RCC 7860 (cell line): ENCODE measurements at regions not wholly inside any gene's neighbourhood (a gene's known extent, or its start where the extent isn't known, plus 50 kb on each side); places are given as distances from the start of the nearest gene placed in this dataset.
"Not testable (repeated sequence)": the region's sequence is repeated elsewhere in the genome, so short reads cannot be mapped to it uniquely, and the experiment has no call there.

Experiments
- DNase-seq: peaks from one replicate; pipeline ENCODE4 v3.0.0-alpha.2; 2015; ENCODE audit warnings: low spot score
- FAIRE-seq: peaks from 2 replicates; lab custom pipeline; 2012; peaks lifted over from hg19 to GRCh38; lab: Jason Lieb, UNC

DNA sequence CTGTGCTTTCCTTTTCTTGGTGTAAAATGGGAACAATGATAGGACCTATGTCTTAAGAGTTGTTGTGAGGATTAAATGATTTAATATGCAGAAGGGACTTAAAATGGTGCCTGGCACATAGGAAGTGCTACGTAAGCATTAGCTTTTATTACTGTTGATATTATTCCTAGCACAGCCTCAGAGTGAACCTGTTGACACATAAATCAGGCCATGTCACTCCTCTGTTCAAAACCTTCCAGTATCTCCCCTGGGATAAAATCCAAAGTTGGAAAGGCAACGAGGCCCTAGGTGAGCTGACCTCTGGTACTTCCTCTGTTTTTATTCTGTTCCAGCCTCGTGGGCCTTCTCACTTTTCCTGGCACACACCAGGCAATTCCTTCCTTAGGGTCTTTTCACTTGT lies 108.8 kb upstream of the CADM1 start:
- FAIRE-seq (no peak), DNase-seq (no peak)

DNA sequence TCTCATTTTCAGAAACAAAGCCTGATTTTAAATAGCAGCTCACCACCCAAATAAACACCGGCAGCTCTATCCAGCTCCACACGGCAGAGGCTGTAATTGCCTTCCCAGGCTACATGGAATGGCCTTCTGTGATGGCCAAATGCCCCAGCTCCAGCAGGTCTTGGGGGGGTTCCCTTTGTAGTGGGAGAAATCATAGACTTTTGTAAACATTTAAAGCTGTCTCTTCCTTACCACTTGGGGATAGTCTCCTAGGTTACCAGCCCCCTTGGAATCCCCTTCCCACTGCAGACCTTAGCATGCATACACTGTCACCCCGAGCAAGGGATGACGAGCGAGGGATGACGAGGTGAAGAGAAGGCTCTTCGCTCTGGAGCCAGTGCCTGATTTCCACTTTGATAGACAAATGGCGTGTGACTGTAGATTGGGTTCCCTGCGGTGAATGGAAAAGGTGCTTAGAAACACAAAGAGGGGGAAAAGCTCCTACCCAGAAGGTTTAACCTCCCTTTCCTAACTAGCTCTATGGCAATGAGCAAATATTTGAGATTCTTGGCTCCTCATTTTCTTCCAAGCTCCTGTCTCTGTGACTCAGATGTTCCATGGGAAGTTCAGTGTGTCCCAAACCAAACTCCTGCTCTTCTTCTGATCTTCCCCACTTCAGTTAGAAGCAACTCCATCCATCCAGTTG lies 108.0 kb upstream of the CADM1 start:
- DNase-seq (no peak), FAIRE-seq (no peak)

DNA sequence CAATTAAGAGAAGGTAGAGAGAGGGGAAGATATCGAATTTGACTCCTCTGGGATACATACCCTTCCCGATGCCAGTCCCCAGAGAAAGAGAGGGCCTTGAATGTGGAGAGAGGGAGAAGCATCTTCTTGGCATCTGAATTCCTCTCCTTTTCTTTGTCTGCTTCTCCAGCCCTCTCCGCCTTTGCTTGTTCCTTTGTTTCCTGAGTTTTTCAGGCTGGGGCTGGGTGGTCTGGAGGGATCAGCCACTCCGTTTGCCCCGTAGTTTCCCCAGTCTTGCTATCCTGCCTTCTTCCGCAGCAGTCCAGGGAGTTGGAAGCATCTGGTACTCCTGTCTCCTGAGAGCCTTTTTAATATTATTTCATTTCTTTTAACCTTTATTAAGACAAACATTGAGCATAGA lies 107.1 kb upstream of the CADM1 start:
- no peak for FAIRE-seq
- no peak for DNase-seq

DNA sequence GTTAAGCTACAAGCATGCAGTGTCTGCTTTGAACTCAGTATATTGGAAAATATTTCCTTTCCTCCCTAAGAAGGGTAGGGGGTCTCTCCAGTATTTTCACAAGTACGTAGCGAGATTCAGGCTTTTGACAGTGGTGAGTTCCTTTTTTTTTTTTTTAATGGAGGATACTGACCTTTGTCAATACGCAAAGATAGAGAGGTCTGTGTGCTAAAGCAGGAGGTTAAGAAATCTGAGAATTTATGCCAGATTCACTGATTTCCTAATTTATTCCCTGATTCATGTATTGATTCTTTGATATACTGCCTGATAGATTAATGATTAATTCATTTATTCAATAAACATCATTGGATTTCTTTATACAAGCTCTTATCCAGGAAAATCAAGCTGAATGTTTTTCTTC lies 106.7 kb upstream of the CADM1 start:
- FAIRE-seq (no peak), DNase-seq (no peak)

DNA sequence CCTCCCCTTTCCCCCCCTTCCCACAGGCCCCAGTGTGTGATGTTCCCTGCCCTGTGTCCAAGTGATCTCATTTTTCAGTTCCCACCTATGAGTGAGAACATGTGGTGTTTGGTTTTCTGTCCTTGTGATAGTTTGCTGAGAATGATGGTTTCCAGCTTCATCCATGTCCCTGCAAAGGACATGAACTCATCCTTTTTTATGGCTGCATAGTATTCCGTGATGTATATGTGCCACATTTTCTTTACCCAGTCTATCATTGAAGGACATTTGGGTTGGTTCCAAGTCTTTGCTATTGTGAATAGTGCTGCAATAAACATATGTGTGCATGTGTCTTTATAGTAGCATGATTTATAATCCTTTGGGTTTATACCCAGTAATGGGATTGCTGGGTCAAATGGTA lies 106.0 kb upstream of the CADM1 start:
- DNase-seq, FAIRE-seq: not testable (repeated sequence)

DNA sequence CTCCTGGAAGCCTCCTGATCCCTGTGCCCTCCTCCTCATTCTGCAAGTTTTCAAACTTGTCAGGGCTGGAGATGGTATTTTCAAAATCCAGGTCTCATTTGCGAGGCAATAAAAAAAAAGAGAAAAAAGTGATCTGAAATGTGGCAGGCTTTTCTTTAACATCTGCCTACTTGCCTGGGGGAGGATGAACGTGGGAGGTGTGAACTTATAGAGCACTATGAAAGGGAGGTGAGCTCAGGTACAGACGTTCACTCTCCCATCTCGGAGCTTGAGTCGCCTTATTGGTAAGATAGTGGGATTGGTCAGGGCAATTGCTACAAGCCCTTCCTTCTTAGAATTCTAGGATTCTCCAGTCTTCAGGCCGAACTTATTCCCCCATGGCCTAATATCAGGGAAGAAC lies 104.8 kb upstream of the CADM1 start:
- FAIRE-seq: no peak
- no peak for DNase-seq

DNA sequence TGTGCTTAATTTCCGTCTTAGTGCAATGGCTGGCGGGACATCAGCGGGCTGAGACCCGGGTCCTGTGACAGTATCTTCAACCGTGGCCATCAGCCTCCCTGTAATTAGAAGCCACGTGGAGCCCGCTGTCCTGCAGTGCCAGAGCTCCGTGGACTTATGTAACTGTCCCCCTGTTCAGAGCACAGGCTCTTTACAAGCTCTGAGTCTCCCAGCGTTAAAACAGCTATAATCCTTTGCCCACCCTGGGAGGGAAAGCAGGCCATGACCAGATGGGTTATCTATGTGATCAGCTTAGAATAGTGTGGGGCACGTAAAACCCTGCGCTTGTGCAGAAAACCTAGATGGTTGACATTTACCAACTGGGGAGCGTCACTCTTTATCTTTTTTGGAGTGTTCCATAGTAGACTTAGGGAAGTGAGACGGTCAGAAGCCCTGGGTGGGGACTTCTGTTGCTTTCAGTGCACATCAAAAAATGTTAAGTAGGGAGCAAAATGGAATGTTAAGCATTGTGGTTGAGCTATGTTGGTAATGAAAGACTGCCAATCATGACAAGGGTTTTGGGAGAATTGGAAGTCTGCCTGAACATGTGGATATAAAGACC lies 103.5 kb upstream of the CADM1 start:
- FAIRE-seq (no peak), DNase-seq (no peak)

DNA sequence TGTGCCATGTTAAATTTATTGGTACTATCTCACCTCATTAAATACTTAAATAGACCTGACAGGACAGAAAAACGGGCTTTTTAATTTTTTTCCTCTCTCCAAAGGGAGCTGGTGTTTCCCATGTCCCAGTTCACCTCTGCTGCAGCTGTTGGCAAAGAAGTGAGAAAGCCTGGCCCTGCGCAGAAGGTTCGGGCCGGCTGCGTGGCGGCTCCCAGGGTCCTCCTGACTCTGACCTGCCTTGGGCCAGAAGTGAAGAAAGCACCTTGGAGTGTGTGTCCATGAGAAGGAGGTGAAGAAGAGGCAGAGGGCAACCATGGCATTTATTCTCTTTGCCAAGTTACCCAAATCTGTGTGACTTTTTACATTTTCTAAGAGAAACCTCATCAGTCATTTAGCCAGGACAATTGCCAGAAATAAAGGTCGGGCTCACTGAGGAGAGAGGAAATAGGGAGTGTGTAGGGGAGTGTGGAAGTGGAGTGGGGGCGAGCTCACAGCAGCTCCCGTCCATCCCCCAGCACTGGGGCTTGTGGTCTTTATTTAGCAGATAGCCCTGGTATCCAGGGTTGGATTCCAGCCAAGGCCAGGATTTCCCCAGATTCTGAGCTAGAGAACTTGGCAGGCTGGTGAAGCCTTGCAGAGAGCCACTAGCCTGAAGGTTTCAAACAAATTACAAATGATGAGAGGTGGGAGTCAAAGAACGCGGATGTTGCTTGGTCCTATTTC lies 102.4 kb upstream of the CADM1 start:
- DNase-seq (peak; percentile 41), FAIRE-seq (no peak)

DNA sequence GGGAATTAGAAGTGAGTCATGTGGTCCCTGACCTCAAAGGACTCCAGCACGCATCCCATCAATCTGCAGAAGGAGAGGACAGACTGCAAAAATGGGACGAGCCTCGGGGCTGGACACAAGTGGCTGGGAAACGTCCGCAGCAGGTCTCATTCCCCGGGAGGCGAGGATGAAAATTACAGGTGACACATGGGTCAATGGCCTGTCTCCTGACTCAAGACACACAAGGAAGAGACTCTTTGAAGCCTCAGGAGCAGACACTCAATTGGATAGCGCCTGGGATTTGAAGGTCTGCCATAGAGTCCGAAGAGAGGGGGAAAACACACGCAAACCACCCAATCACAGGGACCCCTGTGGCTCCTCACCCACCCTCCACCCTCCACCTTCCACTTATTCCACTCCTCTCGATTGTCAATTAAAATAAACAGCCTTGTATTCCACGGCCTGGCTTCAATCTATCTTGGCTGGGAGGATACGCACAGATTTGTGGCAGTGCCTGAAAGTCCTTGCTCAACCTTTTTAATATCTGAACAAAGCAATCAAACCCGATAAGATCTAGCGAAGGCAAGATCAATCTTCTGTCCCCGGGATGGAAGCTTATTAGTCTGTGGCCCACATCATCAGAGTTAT lies 101.8 kb upstream of the CADM1 start:
- DNase-seq (peak; percentile 73), FAIRE-seq (no peak)

DNA sequence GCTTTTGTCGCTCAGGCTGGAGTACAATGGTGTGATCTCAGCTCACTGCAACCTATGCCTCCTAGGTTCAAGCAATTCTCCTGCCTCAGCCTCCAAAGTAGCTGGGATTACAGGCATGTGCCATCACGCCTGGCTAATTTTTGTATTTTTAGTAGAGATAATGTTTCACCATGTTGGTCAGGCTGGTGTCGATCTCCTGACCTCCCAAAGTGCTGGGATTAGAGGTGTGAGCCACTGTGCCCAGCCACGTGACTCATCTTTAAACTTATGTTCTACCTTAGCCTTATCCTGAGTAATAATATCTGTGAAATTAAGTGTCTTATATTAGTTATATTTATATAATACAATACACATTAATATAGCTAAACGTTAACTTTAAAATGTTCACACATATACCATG lies 101.2 kb upstream of the CADM1 start:
- FAIRE-seq (peak; percentile 85), DNase-seq (peak; percentile 53)

DNA sequence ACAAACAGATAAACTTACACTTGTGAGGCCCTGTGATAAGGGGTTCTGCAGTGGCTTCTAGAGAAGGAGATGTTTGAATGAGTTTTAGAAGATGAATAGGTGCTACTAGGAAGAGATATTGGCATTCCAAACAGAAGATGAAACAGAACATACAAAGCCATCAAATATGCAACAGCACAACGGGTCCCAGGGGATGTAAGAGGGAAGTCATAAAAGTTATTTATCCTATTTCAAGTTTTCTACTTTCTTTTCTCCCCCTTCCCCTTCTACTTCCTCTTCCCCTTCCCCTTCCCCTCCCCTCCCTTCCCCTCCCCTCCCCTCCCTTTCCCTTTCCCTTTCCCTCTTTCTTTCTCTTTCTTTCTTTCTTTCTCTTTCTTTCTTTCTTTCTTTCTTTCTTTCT lies 94.9 kb upstream of the CADM1 start:
- DNase-seq (no peak), FAIRE-seq (no peak)

DNA sequence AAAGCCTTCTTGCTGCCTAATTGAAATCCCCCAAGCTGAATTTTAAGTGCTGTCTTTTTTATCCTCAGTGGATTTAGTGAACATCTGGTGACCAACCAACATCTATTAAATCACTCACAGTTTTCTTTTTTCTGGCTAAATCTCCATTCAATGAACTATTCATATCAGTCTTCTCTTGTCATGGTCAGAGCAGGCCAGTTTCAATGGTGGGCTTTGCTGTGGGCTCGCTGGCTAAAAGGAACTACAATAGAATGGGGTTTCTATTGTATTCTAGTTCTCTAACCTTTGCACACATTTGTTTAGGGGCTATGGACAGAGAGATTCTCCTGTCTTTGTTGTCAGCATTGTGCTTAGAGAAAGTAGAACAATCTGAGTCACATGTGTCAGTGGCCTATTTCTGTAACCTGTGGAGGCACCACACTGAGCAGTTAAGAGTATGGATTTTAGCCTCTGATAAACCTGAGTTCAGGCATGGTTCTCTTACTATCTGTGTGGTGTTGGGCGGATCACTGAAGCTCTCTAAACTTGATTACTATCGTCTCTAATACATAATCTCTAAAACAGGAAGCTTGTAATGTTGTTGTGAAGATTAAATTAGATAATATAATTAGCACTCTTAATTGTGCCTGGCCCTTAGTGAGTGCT lies 94.2 kb upstream of the CADM1 start:
- DNase-seq: no peak
- no peak for FAIRE-seq

DNA sequence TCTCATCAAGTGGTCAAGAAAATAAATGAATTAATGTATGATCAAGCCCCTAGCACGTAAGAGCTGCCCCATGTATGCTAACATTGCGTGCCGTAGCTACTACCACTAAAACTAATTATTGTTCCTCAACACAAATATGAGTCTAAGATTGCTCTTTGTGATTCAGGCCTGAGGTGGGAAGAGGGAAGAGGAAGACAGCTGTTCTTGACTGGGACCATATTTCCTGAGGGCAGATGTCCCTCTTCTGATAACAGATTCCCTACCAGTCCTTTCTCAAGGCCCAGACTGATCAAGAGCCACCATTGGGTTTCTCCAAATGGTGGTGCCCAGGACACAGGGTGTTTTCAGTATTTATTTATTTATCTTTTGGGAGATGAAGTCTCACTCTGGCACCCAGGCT lies 87.2 kb upstream of the CADM1 start:
- no peak for FAIRE-seq
- DNase-seq: no peak

DNA sequence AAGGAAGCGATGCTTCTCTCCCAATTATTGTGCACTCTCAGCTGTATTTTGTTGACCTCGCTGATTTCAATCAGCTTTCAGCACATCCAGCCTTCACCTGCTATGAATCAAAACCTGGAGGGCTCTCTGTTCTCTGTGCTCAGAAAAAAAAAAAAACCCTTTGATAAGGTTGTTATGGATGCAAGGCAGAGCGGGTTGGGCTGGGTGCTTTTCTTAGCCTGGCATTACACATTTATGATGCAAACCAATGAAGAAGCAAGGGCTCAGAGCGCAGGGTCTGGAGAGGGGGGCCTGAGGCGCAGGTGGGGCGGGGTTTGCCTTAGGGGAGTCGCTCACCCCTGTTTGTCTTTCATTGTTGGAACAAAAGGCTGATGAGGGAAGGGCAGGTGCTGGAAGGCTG lies 86.0 kb upstream of the CADM1 start:
- DNase-seq (no peak), FAIRE-seq (no peak)

DNA sequence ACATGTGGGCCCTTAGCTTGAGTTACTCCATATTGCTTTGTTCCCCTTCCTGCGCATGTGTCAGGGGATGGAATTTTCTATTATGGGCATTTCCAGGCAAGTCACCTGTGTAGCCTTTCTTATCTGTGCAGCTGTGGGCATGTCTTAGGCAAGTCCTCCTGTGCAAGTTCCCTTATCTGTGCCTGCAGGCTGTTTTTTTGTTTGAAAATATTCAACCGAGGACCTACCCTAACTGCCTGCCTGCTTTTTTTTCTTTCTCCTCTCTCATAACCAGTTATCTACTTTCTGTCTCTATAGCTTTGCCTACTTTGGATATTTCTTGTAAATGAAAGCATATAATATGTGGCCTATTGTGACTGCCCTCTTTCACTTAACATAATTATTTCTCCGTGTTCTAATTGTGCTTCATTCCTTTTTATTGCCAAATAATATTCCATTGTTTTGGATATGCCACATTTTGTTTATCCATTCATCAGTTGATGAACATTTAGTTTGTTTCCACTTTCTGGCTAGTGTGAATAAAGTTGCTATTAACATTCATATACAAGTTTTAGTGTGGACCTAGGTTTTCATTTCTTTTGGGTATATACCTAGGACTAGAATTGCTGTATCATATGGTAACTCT lies 83.6 kb upstream of the CADM1 start:
- DNase-seq: no peak
- no peak for FAIRE-seq

DNA sequence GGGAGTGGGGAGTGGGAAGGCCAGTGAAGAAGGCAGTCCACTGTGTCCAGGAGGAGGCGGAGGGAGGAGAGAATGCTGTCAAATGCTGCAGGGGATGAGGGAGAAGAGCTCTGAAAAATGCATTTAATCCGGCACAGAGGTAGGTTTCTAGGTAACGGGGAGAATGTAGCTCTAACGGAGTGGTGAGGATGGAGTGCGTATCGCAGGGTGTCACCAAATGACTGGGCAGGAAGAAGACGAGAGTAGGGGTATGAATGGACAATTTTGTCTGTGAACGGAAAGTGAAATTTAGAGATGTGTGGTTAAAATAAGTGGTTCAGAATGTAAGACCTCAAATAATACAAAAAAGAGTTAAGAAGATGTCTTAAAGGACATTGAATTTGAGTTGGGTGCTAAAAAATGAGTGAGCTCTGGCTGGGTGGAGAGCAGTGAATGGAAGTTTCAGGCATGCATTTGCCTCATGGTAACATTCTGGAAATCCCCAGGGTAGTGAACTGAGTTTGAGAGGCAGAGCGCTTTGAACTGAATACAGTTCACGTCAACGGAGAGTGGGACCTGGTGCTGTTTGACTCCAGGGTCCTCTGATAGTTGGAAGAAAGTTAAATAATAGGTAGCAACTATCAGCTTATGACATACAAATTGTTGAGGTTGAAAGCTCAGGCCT lies 81.3 kb upstream of the CADM1 start:
- DNase-seq: no peak
- no peak for FAIRE-seq

DNA sequence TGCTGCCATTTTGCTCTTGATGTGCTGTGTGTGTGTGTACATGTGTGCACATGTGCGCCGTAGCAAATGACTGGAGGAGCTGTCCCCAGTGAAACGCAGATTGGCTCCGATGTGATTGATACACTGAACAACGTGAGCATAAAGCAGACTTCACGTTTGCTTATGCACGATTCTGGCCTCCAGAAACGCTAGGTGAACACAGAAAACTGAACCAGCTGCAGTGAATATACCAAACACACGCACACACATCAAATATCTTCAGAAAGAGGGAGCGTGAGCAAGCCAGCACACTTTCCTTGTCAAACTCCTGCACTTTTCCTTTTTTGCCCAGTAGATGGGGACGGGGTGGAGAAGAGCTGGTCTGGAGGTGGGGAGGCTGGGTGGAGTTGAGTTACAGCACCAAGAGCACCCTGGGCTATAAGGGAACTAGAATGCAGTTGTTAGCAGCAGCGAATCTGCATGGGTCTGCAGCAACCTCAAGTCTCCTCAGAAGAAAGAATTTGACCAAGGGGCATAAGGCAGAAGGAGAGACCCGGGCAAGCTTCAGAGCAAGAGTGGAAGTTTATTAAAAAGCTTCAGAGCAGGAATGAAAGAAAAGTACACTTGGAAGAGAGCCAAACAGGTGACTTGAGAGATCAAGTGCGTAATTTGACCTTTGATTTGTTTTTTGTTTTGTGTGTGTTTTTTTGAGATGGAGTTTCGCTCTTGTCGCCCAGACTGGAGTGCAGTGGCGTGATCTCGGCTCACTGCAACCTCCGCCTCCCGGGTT lies 77.8 kb upstream of the CADM1 start:
- FAIRE-seq: no peak
- DNase-seq: no peak

DNA sequence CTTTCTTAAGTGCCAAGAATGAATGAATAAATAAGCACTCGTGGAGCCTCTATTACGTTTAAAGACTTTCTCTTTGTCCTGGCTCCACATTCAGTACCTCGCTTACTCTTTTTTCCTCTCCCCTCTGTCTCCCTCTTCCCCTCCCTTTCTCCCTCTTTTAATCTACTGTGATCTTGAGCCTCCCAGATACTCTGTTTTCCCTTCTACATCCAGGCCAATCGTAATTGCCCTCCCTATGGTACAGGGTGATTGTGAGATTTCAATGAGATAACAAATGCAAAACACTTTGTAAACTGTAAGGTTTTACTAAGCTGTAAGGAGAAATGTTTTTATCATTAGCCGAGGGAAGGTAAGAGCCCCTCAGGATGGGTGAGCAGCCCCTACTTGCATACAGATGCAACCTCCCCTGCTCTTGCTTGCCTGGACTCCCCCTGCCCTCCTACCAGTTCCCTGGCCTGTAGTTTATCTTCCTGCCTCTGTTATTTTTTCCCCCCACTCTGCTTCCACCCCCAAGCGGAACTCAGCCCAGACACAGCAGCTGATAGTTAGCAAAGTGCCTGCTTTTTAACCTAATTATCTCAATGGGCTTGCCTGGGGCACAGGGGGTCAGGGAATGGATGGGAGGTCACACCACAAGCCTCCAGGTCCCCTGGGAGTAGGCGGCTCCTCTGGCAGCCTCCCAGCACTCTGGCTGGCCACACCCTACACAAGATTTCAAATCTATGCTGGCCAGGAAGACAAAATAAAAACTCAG lies 76.9 kb upstream of the CADM1 start:
- DNase-seq (no peak), FAIRE-seq (no peak)

DNA sequence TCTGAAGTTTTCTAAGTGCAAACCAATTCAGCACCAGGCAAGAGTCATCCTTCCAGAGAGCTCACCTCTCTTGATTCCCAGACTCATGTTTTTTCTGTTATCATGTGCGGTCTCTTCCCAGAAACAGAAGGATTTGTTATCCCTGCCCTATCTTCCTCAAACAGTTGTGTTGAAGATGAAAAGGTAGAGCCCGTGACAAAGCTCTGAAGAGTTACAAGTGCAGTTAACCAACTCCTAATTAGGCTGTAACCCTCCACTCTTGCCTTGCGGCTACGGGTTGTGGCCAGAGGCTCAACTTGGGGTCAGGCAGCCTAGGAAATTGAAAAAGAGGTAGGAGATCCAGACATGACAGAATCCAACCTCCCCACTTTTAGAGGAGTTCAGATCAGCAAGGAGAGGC lies 76.2 kb upstream of the CADM1 start:
- no peak for FAIRE-seq
- DNase-seq: no peak
